ENCODE measurements at regions not wholly inside any gene's neighbourhood (a gene's known extent, or its start where the extent isn't known, plus 50 kb on each side); places are given as distances from the start of the nearest gene placed in this dataset.

- no peak for TF ChIP-seq CTCF (conservative IDR thresholded peaks at IDR 0.05; ENCODE audit: low read depth, low read length)
- TF ChIP-seq EZH2 (IDR thresholded peaks at IDR 0.05; ENCODE audit: low read length, unreplicated experiment), result no peak
- TF ChIP-seq EZH2phosphoT487 (IDR thresholded peaks at IDR 0.05; ENCODE audit: borderline replicate concordance, low read length), result no peak
Observed at GRCh38 chr5:89951876-89952275, 457.7 kb downstream of the CETN3 start.

Measured in PC-3 (cell line).